GM12873 (cell line): ENCODE measurements at regions not wholly inside any gene's neighbourhood (a gene's known extent, or its start where the extent isn't known, plus 50 kb on each side); places are given as distances from the start of the nearest gene placed in this dataset.

Source experiments
- CTCF ChIP-seq: IDR thresholded peaks from 2 replicates; pipeline ENCODE4 v1.5.1; 2012; ENCODE audit warnings: low read depth, mild to moderate bottlenecking, moderate library complexity, low read length, control low read depth; ENCODE audit not compliant: insufficient read depth; ENCODE audit errors: missing control alignments

GRCh38 chr2:6639929-6640620, 225.6 kb downstream of the CMPK2 start:
- TF ChIP-seq CTCF: no peak

- no peak for TF ChIP-seq CTCF
Measured at GRCh38 chr2:6640621-6641015, 225.1 kb downstream of the CMPK2 start.

- TF ChIP-seq CTCF: no peak
Measured at GRCh38 chr2:6641956-6642355, 223.8 kb downstream of the CMPK2 start.

GRCh38 chr2:6644261-6644660, 221.4 kb downstream of the CMPK2 start:
- no peak for TF ChIP-seq CTCF

- TF ChIP-seq CTCF: no peak
Measured at GRCh38 chr2:6645004-6645403, 220.7 kb downstream of the CMPK2 start.

- TF ChIP-seq CTCF: no peak
Measured at GRCh38 chr2:6645672-6646071, 220.0 kb downstream of the CMPK2 start.

GRCh38 chr2:6647046-6647445, 218.7 kb downstream of the CMPK2 start:
- TF ChIP-seq CTCF: no peak
